ENCODE measurements at regions not wholly inside any gene's neighbourhood (a gene's known extent, or its start where the extent isn't known, plus 50 kb on each side); places are given as distances from the start of the nearest gene placed in this dataset.

DNA sequence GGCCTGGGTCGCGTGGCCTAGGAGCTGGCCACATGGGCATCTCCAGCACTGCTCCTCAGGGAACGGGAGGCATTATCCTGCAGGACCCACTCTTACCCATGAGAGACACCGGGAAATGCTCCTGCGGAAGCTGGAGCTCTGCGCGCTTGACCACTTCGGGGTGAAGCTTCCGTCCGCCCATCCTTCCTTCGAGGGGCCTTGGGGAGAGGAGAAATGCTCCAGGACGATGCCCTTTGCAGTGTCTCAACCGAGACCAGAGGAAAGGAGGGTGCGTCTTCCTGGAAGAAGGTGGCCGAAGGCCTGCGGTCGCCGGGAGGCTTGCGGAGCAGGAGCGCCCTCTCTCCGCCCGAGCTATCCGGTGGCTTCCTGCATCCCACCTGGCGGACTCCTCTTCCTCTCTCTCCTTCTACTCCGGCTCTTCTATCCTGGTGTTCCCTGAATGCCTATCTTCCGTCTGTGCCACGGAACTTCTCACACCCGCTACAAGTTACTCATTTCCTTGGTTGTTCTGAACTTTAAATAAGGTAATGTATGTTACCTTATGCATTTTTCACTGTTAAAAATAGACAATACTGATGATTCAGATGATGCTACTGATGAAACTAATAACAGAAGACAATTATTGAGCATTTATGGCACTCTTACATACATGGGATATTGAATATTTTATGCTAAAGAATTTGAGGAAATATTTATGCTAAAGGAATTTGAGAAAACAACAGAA is 91.4 kb downstream of the PRKAB2 start:
- no peak for ATAC-seq (ENCODE audit: low FRiP score in 2 of 2)
- Histone ChIP-seq H3K27me3 (peaks cover 0 to 45% (median 18%) of the 10 kb centered on the region in 4 donors), H3K27ac (no peak overlapping the region), H3K9me3 (no peaks in the 10 kb centered on the region), H3K36me3 (no peaks in the 10 kb centered on the region), H3K4me3 (no peak overlapping the region), H3K4me1 (peaks cover 0 to 33% (median 18%) of the 10 kb centered on the region in 4 donors)
- peak in 1 of 2 donors; percentile 27 for DNase-seq
- 25 to 32% methylated on average over 8 to 27 of the region's 28 CpGs for WGBS, 2 donors
- no peak for TF ChIP-seq POLR2AphosphoS5 (IDR thresholded peaks at IDR 0.05)
- TF ChIP-seq EP300 (IDR thresholded peaks at IDR 0.05): no peak
- no peak for TF ChIP-seq POLR2A (IDR thresholded peaks at IDR 0.05)
- TF ChIP-seq, protein P1, sequence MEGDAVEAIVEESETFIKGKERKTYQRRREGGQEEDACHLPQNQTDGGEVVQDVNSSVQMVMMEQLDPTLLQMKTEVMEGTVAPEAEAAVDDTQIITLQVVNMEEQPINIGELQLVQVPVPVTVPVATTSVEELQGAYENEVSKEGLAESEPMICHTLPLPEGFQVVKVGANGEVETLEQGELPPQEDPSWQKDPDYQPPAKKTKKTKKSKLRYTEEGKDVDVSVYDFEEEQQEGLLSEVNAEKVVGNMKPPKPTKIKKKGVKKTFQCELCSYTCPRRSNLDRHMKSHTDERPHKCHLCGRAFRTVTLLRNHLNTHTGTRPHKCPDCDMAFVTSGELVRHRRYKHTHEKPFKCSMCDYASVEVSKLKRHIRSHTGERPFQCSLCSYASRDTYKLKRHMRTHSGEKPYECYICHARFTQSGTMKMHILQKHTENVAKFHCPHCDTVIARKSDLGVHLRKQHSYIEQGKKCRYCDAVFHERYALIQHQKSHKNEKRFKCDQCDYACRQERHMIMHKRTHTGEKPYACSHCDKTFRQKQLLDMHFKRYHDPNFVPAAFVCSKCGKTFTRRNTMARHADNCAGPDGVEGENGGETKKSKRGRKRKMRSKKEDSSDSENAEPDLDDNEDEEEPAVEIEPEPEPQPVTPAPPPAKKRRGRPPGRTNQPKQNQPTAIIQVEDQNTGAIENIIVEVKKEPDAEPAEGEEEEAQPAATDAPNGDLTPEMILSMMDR (IDR thresholded peaks at IDR 0.05): no peak

DNA sequence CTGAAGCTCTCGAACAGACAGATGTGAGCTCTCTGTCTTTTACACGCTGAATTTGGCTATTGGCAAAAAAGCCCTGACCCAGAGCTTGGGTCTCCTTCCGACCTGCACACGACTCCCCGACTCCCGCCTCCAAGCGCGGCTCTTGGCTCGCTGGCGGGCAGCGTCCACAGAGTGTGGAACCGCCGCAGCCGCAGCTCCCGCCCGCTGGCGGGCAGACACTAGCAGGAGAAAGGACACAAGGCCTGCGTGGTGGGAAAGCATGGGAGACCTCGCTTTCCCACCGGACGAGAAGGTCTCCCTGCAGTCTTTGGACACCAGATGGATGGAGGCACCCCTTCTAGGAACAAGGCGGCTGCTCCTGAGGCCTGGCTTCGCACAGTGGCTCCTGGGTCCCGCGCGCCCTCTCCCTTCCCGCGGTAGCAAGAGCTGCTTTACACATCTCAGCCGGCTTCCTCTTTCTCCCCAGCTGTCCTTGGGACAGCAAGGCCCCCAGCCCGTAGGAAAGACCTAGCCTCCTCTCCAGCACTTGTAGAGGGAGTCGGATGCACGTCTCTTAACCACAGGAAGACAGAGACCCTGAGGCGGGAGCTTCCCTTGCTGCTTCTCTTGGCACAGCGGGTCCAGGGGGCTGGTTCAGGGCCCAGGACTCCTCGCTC is 92.1 kb downstream of the PRKAB2 start:
- H3K27ac ChIP-seq: no peak overlapping the region
- H3K4me3 ChIP-seq: peak overlapping the region in 2 of 4 donors; percentile 9 to 19
- ATAC-seq (ENCODE audit: low FRiP score in 2 of 2): no peak
- peaks cover 0 to 33% (median 16%) of the 10 kb centered on the region in 4 donors for H3K4me1 ChIP-seq
- no peaks in the 10 kb centered on the region for H3K9me3 ChIP-seq
- DNase-seq: peak in 1 of 2 donors; percentile 72
- TF ChIP-seq POLR2AphosphoS5 (IDR thresholded peaks at IDR 0.05): no peak
- TF ChIP-seq, protein P1 (IDR thresholded peaks at IDR 0.05): no peak
- peaks cover 0 to 45% (median 18%) of the 10 kb centered on the region in 4 donors for H3K27me3 ChIP-seq
- H3K36me3 ChIP-seq: no peaks in the 10 kb centered on the region
- WGBS, 2 donors: 13 to 40% methylated on average over 2 to 35 of the region's 35 CpGs

- H3K9me3 ChIP-seq: no peaks in the 10 kb centered on the region
- H3K27me3 ChIP-seq: peaks cover 0 to 45% (median 18%) of the 10 kb centered on the region in 4 donors
- ATAC-seq (ENCODE audit: low FRiP score in 2 of 2): peak in 1 of 2 donors; percentile 22
- TF ChIP-seq, protein P1 (IDR thresholded peaks at IDR 0.05): no peak
- TF ChIP-seq EP300 (IDR thresholded peaks at IDR 0.05) (no peak), POLR2A (IDR thresholded peaks at IDR 0.05) (no peak), POLR2AphosphoS5 (IDR thresholded peaks at IDR 0.05) (no peak)
- WGBS, 2 donors: 11 to 18% methylated on average over 16 to 45 of the region's 45 CpGs
- no peaks in the 10 kb centered on the region for H3K36me3 ChIP-seq
- no peak overlapping the region for H3K27ac ChIP-seq
- DNase-seq: peak in 1 of 2 donors; percentile 69
- peak overlapping the region in 2 of 4 donors; percentile 9 to 19 for H3K4me3 ChIP-seq
- H3K4me1 ChIP-seq: peaks cover 0 to 31% (median 15%) of the 10 kb centered on the region in 4 donors
Measured at GRCh38 chr1:147079400-147080005, 92.8 kb downstream of the PRKAB2 start.

GRCh38 chr1:147078606-147079399 is 93.5 kb downstream of the PRKAB2 start:
- Histone ChIP-seq H3K4me1 (peaks cover 0 to 24% (median 11%) of the 10 kb centered on the region in 4 donors), H3K4me3 (no peak overlapping the region), H3K36me3 (no peaks in the 10 kb centered on the region), H3K27ac (no peak overlapping the region), H3K27me3 (peaks cover 0 to 45% (median 18%) of the 10 kb centered on the region in 4 donors), H3K9me3 (no peaks in the 10 kb centered on the region)
- no peak for ATAC-seq (ENCODE audit: low FRiP score in 2 of 2)
- WGBS, 2 donors: 30 to 69% methylated on average over 51 to 52 of the region's 52 CpGs
- DNase-seq: peak in 1 of 2 donors; percentile 51
- TF ChIP-seq EP300 (IDR thresholded peaks at IDR 0.05): no peak
- TF ChIP-seq POLR2A (IDR thresholded peaks at IDR 0.05): no peak
- TF ChIP-seq POLR2AphosphoS5 (IDR thresholded peaks at IDR 0.05): no peak
- TF ChIP-seq, protein P1 (IDR thresholded peaks at IDR 0.05): no peak
